GM13977 (cell line): ENCODE measurements at regions not wholly inside any gene's neighbourhood (a gene's known extent, or its start where the extent isn't known, plus 50 kb on each side); places are given as distances from the start of the nearest gene placed in this dataset.

ENCODE experiments used
- DNase-seq: peaks from one replicate; pipeline ENCODE4 v3.0.0; 2012; ENCODE audit warnings: low spot score
- CTCF ChIP-seq: IDR thresholded peaks from 2 replicates; pipeline ENCODE4 v1.5.1; 2012; ENCODE audit warnings: mild to moderate bottlenecking, control low read depth; ENCODE audit not compliant: insufficient read depth; ENCODE audit errors: extremely low read depth, missing control alignments
- in situ Hi-C: fragments of 300-500 bp; cut with MboI; formaldehyde crosslinking; loops from one replicate; pipeline ENCODE4 v1.12.0; 2022; ENCODE audit warnings: low sequenced_read_pairs, low pct_unique_long_range_greater_than_20kb, mixed read lengths, inconsistent platforms; ENCODE audit not compliant: unreplicated experiment

GRCh38 chr7:94195813-94196212 is 191.7 kb upstream of the BET1 start:
- DNase-seq = no peak
- in situ Hi-C loops = no loop called here
- TF ChIP-seq CTCF = no peak

GRCh38 chr7:94205529-94205928 is 189.2 kb upstream of the COL1A2 start:
- in situ Hi-C loops = no loop called here
- no peak for DNase-seq
- TF ChIP-seq CTCF = no peak

GRCh38 chr7:94206295-94206694 is 188.4 kb upstream of the COL1A2 start:
- TF ChIP-seq CTCF = no peak
- DNase-seq = no peak

GRCh38 chr7:94212160-94212559 is 182.5 kb upstream of the COL1A2 start:
- in situ Hi-C loops = no loop called here
- no peak for TF ChIP-seq CTCF
- DNase-seq = no peak

More at GRCh38 chr7:94206295-94206694, 188.4 kb upstream of the COL1A2 start:
- in situ Hi-C loops = no loop called here

- no peak for TF ChIP-seq CTCF
- no peak for DNase-seq
- in situ Hi-C loops = no loop called here
Measured at GRCh38 chr7:94216944-94217461, 177.7 kb upstream of the COL1A2 start.

- no peak for TF ChIP-seq CTCF
- no peak for DNase-seq
- in situ Hi-C loops = no loop called here
Measured at GRCh38 chr7:94217766-94218165, 176.9 kb upstream of the COL1A2 start.

- DNase-seq = no peak
- in situ Hi-C loops = no loop called here
- TF ChIP-seq CTCF = no peak
Measured at GRCh38 chr7:94222516-94222915, 172.2 kb upstream of the COL1A2 start.
